GM12891 (cell line): ENCODE measurements at regions not wholly inside any gene's neighbourhood (a gene's known extent, or its start where the extent isn't known, plus 50 kb on each side); places are given as distances from the start of the nearest gene placed in this dataset.

Experiments used
- DNase-seq: peaks from one replicate; pipeline ENCODE4 v3.0.0; 2011; ENCODE audit warnings: low spot score; ENCODE audit not compliant: insufficient read length
- FAIRE-seq: peaks from 2 replicates; lab custom pipeline; 2011; peaks lifted over from hg19 to GRCh38; lab: Jason Lieb, UNC
- PAX5 ChIP-seq: IDR thresholded peaks from 2 replicates; pipeline ENCODE4 v1.6.1; 2011; ENCODE audit warnings: low read length, moderate library complexity, mild to moderate bottlenecking; ENCODE audit not compliant: insufficient read depth, severe bottlenecking
- POLR2A ChIP-seq: IDR thresholded peaks from 2 replicates; pipeline ENCODE4 v1.6.1; 2011; ENCODE audit warnings: low read depth, low read length, control low read depth
- POLR2AphosphoS5 ChIP-seq: IDR thresholded peaks from 2 replicates; pipeline ENCODE4 v1.6.1; 2011; ENCODE audit warnings: low read depth, low read length, control low read depth
- POU2F2 ChIP-seq: IDR thresholded peaks from 2 replicates; pipeline ENCODE4 v1.6.1; 2011; ENCODE audit warnings: low read depth, mild to moderate bottlenecking, control low read depth, low read length, moderate library complexity
- SPI1 ChIP-seq: IDR thresholded peaks from 2 replicates; pipeline ENCODE4 v1.6.1; 2011; ENCODE audit warnings: low read depth, low read length, control low read depth
- TAF1 ChIP-seq: IDR thresholded peaks from 2 replicates; pipeline ENCODE4 v1.6.1; 2011; ENCODE audit warnings: low read depth, low read length, control low read depth

DNA sequence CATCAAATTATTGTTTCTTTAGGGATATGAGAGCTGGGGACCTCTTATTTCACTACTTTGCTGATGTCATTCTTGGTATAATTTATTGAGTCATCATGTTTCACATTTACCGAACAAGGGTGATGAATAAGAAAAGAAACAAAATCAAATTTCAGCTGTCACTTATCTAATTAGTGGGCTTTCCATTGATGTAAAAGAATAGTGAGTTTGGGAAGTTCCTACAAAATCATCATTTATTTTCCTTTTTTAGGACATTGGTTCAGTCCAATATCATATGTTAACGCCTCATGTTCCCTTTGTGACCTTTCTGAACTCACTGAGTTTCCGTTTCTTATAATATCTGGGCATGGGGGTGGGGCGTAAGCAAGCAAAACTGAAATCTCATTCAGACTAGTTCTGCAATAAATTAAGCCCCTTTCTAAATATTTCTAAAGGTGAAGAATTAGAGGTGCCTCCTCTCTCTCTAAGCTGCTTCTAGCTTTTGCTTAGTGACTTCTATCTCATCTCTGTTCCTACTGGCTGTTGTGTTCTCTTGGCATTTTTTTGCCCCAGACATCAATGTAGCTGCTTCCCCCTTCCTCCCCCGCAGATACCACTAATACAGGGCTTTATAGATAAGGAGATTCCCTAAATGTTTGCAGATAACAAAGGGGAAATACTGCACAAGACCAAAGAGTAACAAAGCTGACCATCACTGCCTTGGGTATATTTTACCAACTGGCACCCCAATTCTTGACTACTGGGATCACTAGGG, 238.0 kb upstream of the CTNNB1 start:
- TF ChIP-seq POLR2A, result no peak
- no peak for TF ChIP-seq PAX5
- TF ChIP-seq POU2F2, result no peak
- TF ChIP-seq SPI1, result no peak
- no peak for TF ChIP-seq TAF1
- no peak for TF ChIP-seq POLR2AphosphoS5
- FAIRE-seq, result no peak
- DNase-seq, result no peak

DNA sequence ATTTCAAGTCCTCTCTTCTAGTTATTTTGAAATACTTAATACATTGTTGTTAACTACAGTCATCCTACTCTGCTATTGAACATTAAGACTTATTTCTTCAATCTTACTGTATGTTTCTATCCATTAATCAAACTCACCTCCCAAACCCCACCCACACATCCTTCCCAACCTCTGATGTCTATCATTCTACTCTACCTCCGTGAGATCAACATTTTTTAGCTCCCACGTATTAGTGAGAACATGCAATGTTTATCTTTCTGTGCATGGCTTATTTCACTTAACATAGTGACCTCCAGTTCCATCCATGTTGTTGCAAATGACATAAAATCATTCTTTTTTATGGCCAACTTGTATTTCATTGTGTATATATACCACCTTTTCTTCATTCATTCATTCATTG, 236.6 kb upstream of the CTNNB1 start:
- FAIRE-seq (no peak), DNase-seq (no peak)
- TF ChIP-seq SPI1 (no peak), POLR2A (no peak), TAF1 (no peak), POLR2AphosphoS5 (no peak), POU2F2 (no peak), PAX5 (no peak)

GRCh38 chr3:40968666-40969065, 230.6 kb upstream of the CTNNB1 start:
- no peak for TF ChIP-seq POLR2AphosphoS5
- no peak for TF ChIP-seq TAF1
- TF ChIP-seq SPI1, result no peak
- no peak for TF ChIP-seq POU2F2
- TF ChIP-seq POLR2A, result no peak
- TF ChIP-seq PAX5, result no peak
- DNase-seq (no peak), FAIRE-seq (peak; percentile 43)

- DNase-seq (no peak), FAIRE-seq (no peak)
- TF ChIP-seq POLR2A (no peak), POU2F2 (no peak), TAF1 (no peak), SPI1 (no peak), POLR2AphosphoS5 (no peak), PAX5 (no peak)
Measured at GRCh38 chr3:40969341-40969740, 230.0 kb upstream of the CTNNB1 start.

DNA sequence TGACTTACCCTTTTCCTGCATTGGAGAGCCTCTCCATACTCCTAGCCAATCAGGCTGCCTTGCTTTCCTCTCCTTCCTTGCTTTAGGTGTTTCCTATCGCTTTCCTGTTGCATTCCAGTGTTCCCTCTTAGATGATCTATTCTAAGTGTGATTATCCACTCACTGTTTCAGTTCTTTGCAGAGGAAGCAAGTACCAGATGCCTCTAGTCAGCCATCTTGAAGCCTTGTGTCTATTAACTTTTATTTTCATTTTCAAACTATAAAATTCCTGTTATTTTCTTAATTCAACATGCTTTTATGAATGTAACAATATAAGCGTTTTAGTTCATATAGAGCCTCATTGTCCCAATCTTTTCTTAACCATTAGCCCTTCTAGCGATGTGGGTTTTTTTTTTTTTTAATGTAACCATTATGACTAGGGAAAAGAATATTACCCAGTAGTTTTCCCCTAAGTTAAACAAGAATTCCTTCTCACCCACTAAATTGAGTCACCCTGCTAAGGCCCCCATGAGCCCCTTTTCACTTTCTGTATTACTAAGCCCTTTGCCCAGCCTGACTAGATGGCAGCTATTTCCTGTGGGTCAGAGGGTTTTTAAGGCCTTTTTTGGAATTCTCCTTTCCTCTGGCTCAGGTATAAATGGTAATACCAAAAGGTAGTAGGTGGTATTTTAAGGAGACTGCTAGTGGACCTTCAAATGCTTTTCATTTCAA, 229.4 kb upstream of the CTNNB1 start:
- DNase-seq, result no peak
- no peak for FAIRE-seq
- no peak for TF ChIP-seq PAX5
- no peak for TF ChIP-seq TAF1
- TF ChIP-seq POU2F2, result no peak
- no peak for TF ChIP-seq POLR2A
- TF ChIP-seq POLR2AphosphoS5, result no peak
- TF ChIP-seq SPI1, result no peak

DNA sequence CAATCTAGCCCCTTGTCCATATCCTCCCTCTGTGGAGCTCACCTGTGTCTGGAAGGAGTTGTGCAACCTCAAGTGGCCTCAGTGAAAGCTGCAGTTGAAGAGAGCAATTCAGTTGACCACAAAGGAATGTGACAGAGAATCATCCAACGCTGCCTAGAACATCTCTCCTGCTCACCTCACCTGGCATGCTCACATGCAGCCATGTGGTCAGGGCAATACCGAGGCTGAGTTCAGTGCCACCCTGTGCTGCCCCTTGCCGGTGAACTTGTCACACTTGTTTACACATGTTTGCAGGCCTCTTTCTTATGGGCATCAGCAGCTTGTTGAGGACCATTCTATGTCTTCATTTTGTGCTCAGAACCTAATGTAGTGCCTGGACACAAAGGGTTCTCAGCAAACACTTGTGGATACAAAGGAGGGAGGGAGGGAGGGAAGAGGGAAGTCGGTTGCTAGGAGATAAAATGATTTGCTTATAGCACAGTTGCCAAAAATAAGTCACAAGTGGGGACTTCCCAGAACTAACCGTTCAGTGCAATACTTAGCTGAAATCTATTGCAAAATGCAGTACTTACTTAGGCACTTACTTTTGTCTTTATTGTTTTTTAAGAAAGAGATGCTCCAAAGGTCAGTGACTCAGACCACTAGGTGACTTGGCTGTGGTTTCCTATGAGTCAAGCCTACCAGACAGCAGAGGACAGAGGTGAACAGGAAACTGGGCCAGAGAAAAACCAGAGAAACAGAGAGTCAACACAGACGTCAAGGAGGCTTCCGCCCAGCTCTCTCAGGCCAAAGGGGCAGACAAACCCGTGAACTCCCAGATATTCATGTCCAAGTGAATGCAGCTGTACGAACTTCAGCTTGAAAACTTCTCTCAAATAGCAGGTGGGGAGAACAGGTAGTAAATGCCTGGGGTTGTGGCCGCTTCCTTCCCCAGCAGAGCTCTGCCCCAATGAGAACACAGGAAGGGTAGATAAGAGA, 227.8 kb upstream of the CTNNB1 start:
- FAIRE-seq, result peak; percentile 92
- DNase-seq, result peak; percentile 17

DNA sequence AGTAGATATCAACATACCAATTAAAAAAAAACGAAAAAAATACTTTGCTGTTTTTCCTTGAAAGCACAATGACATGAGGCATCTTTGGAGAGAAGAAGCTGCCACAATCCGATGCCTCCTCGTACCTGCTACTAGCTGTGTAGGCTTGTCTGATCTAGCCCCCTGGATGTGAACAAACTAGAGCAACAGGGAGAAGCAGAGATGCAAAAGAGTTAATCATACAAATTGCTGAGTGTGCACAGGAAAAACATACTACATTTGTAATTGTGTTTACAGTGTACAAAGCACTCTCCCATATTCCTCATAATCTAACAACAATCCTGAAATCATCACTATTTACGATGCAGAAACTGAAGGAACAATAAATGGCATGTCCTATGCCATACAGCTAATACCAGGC, 227.0 kb upstream of the CTNNB1 start:
- peak; percentile 65 for FAIRE-seq
- DNase-seq, result no peak
- TF ChIP-seq TAF1 (no peak), POLR2AphosphoS5 (no peak), PAX5 (no peak), POU2F2 (no peak), SPI1 (no peak), POLR2A (no peak)

More for the DNA sequence above, 227.8 kb upstream of the CTNNB1 start:
- TF ChIP-seq POLR2AphosphoS5, result no peak
- no peak for TF ChIP-seq POU2F2
- no peak; the same call in 1 of the 2 replicates for TF ChIP-seq SPI1
- TF ChIP-seq TAF1, result no peak
- TF ChIP-seq PAX5, result no peak
- TF ChIP-seq POLR2A, result no peak

DNA sequence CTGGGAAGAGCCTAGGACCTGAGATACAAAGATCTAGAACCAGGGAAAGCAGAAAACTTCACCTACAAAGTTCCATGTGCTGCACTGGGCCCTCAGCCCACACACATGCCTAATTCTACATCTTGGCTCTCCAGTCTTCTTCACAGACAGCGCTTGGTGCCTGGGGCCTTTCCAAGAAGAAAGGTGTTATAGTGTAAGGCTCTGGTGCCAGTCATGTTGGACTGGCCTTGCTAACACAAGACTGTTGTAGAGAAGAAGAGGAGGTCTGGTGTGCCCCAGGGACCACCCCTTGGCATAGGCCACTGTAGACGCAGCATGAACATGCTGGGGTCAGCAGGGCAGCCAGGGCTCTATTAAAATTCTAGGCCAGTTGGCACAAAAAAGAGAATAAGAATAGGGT, 226.2 kb upstream of the CTNNB1 start:
- DNase-seq, result no peak
- TF ChIP-seq POLR2A, result no peak
- no peak for TF ChIP-seq TAF1
- TF ChIP-seq SPI1, result no peak
- no peak for TF ChIP-seq POLR2AphosphoS5
- FAIRE-seq, result no peak

DNA sequence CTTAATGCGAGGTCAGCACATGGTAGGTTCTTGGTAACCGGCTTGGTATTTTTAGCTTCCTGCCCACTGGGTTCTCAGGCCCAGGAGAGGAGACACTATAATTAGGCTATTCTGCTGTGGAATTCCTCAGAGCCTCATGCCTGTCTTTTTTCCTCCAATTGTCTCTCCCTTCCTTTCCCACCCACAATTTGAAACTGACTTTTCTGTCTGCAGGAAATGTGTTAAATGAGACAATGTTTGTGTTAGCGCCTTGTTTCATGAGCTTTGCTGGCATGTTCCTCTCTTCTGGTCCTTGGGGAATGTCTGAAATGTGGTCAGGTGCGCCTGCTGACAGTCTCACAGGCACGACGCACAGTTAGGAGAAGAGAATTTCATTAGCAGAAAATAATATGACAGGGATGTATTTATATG, 223.6 kb upstream of the CTNNB1 start:
- no peak for FAIRE-seq
- TF ChIP-seq TAF1 (no peak), POLR2AphosphoS5 (no peak), PAX5 (no peak), POU2F2 (no peak), POLR2A (no peak), SPI1 (no peak)
- DNase-seq, result no peak
